Muscle layer of duodenum (tissue), 2 donors: ENCODE measurements at regions not wholly inside any gene's neighbourhood (a gene's known extent, or its start where the extent isn't known, plus 50 kb on each side); places are given as distances from the start of the nearest gene placed in this dataset.

Experiments used
- H3K27ac ChIP-seq: one replicate; pipeline ENCODE4 v1.7.0; 2013; ENCODE audit warnings: mild to moderate bottlenecking, low read length
- H3K27me3 ChIP-seq: one replicate; pipeline ENCODE4 v1.7.0; 2013; ENCODE audit warnings: low read depth, mild to moderate bottlenecking, control low read depth, low read length
- H3K36me3 ChIP-seq, 2 donors: one replicate each; pipeline ENCODE4 v1.7.0; 2013; ENCODE audit warnings: low read length in 2 of 2, control low read depth in 1 of 2, mild to moderate bottlenecking in 1 of 2; ENCODE audit not compliant: insufficient read depth in 2 of 2, control insufficient read depth in 1 of 2
- H3K4me1 ChIP-seq, 2 donors: one replicate each; pipeline ENCODE4 v1.7.0; 2013; ENCODE audit warnings: low read length in 2 of 2, mild to moderate bottlenecking in 2 of 2, control low read depth in 1 of 2, moderate library complexity in 1 of 2; ENCODE audit not compliant: insufficient read depth in 2 of 2, control insufficient read depth in 1 of 2
- H3K4me3 ChIP-seq, 2 donors: one replicate each; pipeline ENCODE4 v1.7.0; 2013; ENCODE audit warnings: low read length in 2 of 2, low read depth in 1 of 2, mild to moderate bottlenecking in 1 of 2
- H3K9me3 ChIP-seq, 2 donors: one replicate each; pipeline ENCODE4 v1.7.0; 2013; ENCODE audit warnings: low read length in 2 of 2, control low read depth in 1 of 2, mild to moderate bottlenecking in 1 of 2; ENCODE audit not compliant: control insufficient read depth in 1 of 2
- donor health status: healthy.

DNA sequence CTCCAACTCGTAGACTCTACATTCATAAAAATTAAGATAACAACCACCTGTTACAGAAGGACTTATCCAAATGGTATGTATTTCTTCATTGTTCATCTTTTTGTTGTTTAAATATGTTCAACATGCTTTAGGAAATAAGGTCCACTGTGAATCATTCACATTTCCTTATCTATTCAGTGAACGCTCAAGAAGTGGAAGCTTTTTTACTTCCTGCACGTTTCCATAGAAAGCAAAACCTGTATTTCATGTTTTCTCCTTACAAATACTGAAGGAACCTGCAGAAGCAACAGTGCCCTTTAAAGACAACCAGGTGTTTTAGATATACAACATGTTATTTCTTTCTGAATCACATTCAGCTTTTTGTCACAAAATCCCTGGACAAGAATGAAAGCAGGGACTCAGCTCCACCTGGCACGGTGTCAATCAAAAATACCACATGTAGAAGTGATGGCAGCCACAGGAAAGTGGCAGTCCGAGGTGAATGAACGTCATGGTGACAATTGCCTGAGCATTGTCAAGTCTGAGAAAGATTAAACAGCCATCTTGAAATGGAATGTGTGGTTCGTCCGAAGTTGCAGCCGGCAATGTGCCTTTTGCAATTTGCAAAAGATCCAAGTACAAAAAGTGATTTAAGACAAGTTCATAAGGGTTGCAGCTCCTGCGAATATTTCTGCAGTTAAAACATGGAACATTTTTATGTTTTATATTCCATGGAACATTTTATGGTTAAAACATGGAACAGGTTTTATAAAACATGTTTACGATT, 66.7 kb upstream of the RIPOR2 start:
- peaks cover 4 to 8% of the 10 kb centered on the region in 2 donors for H3K4me1 ChIP-seq
- no peaks in the 10 kb centered on the region for H3K27me3 ChIP-seq
- no peaks in the 10 kb centered on the region for H3K9me3 ChIP-seq
- H3K4me3 ChIP-seq = no peak overlapping the region
- no peak overlapping the region for H3K27ac ChIP-seq
- H3K36me3 ChIP-seq = no peaks in the 10 kb centered on the region

DNA sequence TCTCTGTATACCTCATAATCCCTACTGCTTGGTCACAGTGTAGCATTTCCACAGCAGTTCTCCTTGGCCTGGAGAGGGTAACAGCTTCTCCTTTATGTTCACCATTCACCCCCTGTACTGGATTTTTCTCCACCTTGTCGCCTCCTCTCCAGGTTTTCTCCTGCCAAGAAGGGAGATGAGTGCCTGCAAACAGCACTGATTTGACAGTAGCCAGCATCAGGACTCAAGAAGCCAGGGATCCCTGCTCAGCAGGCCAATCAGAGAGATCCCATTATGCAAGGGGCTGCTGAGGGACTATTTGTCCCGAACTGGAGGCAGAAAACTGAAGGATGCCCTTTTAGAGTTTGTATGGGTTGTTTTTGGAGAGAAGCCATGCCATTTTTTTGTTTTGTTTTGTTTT, 68.6 kb upstream of the RIPOR2 start:
- no peak overlapping the region for H3K27ac ChIP-seq
- no peak overlapping the region for H3K4me3 ChIP-seq
- no peaks in the 10 kb centered on the region for H3K9me3 ChIP-seq
- peaks cover 4 to 11% of the 10 kb centered on the region in 2 donors for H3K4me1 ChIP-seq
- no peaks in the 10 kb centered on the region for H3K27me3 ChIP-seq
- H3K36me3 ChIP-seq = no peaks in the 10 kb centered on the region

DNA sequence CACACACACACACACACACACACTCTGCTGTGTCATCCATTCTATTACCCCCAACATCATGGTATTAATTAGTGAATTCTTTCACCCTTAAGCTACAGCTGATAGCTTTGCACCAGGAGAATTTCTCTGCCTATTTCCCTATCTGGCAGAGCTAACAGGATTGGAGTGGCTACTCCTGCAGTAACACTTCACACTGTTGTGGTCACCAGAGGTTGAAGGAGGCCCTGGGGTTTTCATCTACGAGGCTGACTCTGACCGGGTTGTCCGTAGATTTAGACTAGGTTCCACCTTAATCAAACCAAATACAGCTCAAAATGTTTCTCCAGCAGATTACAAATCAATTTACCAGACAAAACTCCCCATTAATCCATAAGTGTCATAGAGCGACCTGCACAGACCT, 69.2 kb upstream of the RIPOR2 start:
- peaks cover 4 to 11% of the 10 kb centered on the region in 2 donors for H3K4me1 ChIP-seq
- H3K9me3 ChIP-seq = no peaks in the 10 kb centered on the region
- H3K27me3 ChIP-seq = no peaks in the 10 kb centered on the region
- H3K27ac ChIP-seq = no peak overlapping the region
- no peaks in the 10 kb centered on the region for H3K36me3 ChIP-seq
- H3K4me3 ChIP-seq = no peak overlapping the region

DNA sequence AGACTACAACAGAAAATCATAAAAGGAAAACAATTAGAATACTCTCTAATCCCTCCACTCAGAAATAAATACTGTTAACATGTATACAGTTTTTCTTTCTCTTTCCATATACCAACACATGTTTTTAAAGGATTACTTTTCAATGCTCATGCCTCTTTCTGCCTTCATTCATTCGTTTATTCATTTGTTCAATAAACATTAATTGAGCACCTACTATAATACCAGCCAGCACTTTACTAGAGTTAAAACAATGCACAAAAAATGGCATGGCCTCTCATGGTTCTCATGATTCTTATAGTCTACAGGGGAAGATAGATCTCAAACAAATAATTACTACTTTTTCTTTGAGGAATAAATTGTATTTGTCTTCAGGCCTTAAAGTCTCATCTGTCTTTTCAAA, 70.3 kb upstream of the RIPOR2 start:
- no peaks in the 10 kb centered on the region for H3K27me3 ChIP-seq
- H3K9me3 ChIP-seq = no peaks in the 10 kb centered on the region
- peak overlapping the region; percentile 74 for H3K27ac ChIP-seq
- H3K4me3 ChIP-seq = no peak overlapping the region
- no peaks in the 10 kb centered on the region for H3K36me3 ChIP-seq
- peaks cover 0 to 11% of the 10 kb centered on the region in 2 donors for H3K4me1 ChIP-seq

DNA sequence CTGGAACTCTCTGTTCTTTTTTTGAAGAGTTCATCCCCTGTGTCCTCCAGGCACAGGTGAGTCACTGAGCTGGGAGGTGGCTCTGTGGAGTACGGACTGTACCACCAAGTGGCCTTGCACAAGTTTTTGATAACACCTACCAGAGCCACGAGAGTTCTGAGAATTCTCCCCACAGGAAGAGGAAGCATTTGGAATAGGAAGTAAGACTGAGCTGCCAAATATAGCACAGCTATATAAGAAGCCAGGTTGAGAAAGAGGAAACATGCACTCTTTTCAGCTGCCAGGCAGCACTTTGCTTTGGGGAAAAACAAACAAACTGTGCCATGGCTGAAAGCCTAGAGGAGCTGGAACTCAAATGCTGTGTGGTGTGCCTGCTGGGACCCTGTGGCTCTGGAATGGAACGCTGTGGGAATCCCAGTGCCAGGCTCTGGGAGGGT, 70.8 kb upstream of the RIPOR2 start:
- Histone ChIP-seq H3K4me1 (peaks cover 0 to 11% of the 10 kb centered on the region in 2 donors), H3K27me3 (no peaks in the 10 kb centered on the region), H3K9me3 (no peaks in the 10 kb centered on the region), H3K4me3 (no peak overlapping the region), H3K36me3 (no peaks in the 10 kb centered on the region), H3K27ac (peak overlapping the region; percentile 74)

DNA sequence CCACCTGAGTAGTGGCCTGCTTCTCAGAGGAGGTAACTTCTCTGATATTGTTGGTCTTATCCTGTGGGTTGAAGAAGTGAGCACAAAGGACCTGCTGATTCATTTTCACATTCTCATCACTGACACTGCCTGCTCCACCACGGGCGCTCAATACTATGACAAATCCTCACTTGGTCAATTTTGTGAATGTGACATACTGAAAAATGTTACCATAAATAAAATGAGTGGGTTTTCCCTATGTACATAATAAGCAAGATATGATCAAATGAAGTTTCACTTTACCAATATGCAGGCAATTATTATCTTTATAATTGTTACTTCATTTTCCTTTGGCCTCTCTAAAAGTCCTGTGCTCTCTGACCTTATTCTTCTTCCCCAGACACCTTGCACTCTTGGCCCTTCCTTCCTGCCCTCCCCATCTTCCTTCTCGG, 71.5 kb upstream of the RIPOR2 start:
- Histone ChIP-seq H3K27ac (peak overlapping the region; percentile 74), H3K4me3 (no peak overlapping the region), H3K9me3 (no peaks in the 10 kb centered on the region), H3K27me3 (no peaks in the 10 kb centered on the region), H3K4me1 (peaks cover 0 to 11% of the 10 kb centered on the region in 2 donors), H3K36me3 (no peaks in the 10 kb centered on the region)

DNA sequence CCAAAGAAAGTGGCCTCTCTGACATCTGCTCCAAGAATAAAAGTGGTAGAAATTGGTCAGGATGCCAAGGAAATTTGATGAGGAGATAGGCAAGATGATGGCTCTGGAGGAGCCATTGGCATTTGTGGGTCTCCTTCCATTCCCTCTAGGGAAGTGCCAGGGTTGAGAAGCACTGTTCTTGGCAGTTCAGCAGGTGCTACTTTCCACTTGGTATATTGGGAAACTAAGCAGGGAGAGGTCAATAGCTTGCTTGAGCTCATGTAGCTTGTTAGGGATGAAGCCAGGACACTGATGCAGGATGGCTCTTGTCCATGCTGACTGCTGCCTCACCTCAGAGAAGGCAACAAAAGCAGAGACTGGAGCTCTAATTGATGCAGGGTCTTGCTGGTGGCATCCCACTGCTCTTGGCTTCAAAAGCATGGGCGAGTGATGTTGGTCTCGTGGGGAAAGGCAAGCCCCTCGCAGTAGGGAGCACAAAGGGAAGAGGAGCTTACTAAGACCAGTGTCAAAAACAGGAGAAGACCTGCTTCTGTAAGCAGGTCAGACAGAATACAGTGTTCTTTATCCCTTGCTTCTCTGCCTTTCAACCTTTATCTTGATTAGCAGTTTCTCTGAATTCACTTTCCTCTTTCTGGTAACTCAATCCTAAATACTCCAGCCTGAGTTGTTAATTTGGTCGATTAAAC, 73.1 kb upstream of the RIPOR2 start:
- Histone ChIP-seq H3K27me3 (no peaks in the 10 kb centered on the region), H3K36me3 (no peaks in the 10 kb centered on the region), H3K4me1 (peaks cover 0 to 11% of the 10 kb centered on the region in 2 donors), H3K27ac (no peak overlapping the region), H3K9me3 (no peaks in the 10 kb centered on the region), H3K4me3 (no peak overlapping the region)

DNA sequence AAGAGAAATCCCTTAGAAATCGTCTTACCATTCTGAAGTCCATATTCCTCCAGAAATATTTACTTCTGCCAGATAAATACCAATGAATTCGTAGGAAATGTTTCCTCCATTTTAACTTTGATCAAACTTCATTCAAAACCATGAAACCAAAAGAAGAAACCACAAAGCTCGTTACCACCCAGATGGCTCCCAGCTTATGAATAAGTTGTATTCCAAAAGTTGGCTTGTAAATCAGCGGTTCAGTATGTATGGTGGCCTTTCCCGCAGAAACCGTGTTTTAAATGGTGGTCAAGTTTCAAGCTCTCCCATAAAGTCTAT, 73.6 kb upstream of the RIPOR2 start:
- Histone ChIP-seq H3K27me3 (no peaks in the 10 kb centered on the region), H3K4me1 (peaks cover 0 to 11% of the 10 kb centered on the region in 2 donors), H3K27ac (no peak overlapping the region), H3K9me3 (no peaks in the 10 kb centered on the region), H3K36me3 (no peaks in the 10 kb centered on the region), H3K4me3 (no peak overlapping the region)

DNA sequence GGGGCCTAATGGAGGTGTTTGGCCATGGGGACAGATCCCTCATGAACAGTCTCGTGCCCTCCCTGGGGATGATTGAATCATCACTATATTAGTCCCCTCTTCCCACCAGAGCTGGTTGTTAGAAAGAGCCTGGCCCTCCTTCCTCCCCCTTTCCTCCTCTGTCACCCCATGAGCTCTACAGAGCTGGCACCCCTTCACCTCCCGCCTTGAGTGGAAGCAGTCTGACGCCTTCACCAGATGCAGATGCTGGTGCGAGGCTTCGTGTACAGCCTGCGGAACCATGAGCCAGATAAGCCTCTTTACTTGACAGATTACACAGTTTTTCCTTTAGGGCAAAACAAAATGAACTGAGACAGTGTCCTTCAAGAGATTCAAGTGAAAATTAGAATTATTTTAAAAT, 74.4 kb upstream of the RIPOR2 start:
- Histone ChIP-seq H3K4me3 (no peak overlapping the region), H3K4me1 (peaks cover 5 to 11% of the 10 kb centered on the region in 2 donors), H3K27me3 (no peaks in the 10 kb centered on the region), H3K9me3 (no peaks in the 10 kb centered on the region), H3K36me3 (no peaks in the 10 kb centered on the region), H3K27ac (no peak overlapping the region)

DNA sequence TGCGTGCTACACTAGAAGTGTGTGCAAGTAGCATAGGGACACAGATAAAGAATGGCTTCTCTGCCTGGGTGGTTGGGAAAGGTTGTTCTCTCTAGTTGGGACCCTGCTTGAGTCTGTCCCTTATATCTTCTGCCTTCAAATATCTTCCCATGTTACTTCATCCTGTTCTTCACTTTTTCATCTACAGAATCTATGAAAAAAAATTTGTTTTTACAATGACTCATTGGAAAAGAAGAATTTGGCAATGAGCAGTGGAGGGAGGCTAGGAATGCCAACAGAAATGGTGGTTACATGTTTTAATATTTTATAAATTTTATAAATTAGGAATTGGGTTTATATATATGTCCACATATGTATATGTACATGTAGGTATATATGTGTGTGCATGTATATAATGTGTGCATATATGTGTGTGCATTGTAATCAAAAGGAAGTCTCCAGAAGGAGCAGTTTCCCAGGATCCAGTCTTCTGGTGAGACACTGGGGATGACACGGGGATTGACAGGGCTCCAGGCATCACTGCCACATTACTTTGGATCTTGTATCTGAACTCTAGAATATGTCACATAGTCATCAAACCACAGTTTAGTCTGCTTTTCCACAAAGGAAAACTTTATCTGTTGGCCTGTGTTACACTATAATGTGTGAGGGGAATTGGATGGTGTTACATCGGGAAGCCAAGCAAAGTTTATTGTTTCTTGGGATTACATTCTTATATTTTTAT, 75.3 kb upstream of the RIPOR2 start:
- Histone ChIP-seq H3K36me3 (no peaks in the 10 kb centered on the region), H3K9me3 (no peaks in the 10 kb centered on the region), H3K4me3 (no peak overlapping the region), H3K27me3 (no peaks in the 10 kb centered on the region), H3K27ac (no peak overlapping the region), H3K4me1 (peaks cover 9 to 11% of the 10 kb centered on the region in 2 donors)

DNA sequence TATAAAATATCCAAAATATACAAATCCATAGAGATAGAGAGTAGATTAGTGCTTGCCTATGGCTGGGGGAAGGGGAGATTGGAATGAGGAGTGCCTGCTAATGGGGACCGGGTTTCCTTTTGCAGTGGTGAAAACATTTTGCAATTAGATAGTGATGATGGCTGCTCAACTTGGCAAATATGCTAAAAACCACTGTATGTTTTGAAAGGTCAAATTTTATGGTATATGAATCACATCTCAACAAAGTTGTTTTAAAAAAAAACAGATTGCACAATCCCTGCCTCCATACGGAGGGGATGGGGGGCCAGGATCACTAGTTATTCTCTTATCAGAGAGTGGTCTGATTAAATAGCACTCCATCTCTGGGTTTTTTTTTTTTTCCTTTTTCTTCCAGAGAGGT, 76.9 kb upstream of the RIPOR2 start:
- H3K4me3 ChIP-seq = no peak overlapping the region
- H3K36me3 ChIP-seq = no peaks in the 10 kb centered on the region
- H3K9me3 ChIP-seq = no peaks in the 10 kb centered on the region
- no peaks in the 10 kb centered on the region for H3K27me3 ChIP-seq
- H3K4me1 ChIP-seq = peaks cover 1 to 9% of the 10 kb centered on the region in 2 donors
- no peak overlapping the region for H3K27ac ChIP-seq
